NB4 (cell line): ENCODE measurements at regions not wholly inside any gene's neighbourhood (a gene's known extent, or its start where the extent isn't known, plus 50 kb on each side); places are given as distances from the start of the nearest gene placed in this dataset.

Source experiments
- POLR2A ChIP-seq: IDR thresholded peaks from 2 replicates; pipeline ENCODE4 v1.6.1; 2011; ENCODE audit warnings: mild to moderate bottlenecking; ENCODE audit not compliant: insufficient read length; ENCODE audit errors: extremely low read depth
- TF ChIP-seq, protein P1 (sequence below): IDR thresholded peaks from one replicate; pipeline ENCODE4 v1.5.1; 2012; ENCODE audit warnings: low read depth, low read length

DNA sequence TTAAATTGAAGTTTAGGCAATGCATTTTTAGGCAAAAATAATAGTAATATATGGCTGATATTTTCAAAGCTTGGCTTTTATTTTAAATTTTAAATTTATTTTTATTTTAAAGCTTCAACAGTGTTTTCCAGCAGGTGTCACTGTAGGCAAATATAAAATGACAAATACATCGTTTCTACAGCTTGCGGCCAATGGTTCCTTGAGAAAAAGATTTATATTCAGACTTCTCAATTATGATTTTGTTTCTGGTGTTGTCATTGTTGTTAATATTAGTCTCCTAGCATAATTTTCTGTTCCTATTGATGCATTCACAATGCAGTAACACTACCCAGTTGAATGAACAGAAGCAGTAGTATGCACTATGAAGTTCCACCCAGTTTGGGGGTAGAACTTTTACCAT lies 220.7 kb upstream of the DNAJC19 start:
- TF ChIP-seq, protein P1, sequence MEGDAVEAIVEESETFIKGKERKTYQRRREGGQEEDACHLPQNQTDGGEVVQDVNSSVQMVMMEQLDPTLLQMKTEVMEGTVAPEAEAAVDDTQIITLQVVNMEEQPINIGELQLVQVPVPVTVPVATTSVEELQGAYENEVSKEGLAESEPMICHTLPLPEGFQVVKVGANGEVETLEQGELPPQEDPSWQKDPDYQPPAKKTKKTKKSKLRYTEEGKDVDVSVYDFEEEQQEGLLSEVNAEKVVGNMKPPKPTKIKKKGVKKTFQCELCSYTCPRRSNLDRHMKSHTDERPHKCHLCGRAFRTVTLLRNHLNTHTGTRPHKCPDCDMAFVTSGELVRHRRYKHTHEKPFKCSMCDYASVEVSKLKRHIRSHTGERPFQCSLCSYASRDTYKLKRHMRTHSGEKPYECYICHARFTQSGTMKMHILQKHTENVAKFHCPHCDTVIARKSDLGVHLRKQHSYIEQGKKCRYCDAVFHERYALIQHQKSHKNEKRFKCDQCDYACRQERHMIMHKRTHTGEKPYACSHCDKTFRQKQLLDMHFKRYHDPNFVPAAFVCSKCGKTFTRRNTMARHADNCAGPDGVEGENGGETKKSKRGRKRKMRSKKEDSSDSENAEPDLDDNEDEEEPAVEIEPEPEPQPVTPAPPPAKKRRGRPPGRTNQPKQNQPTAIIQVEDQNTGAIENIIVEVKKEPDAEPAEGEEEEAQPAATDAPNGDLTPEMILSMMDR: no peak
- no peak for TF ChIP-seq POLR2A
